Right renal pelvis (tissue), 4 donors: ENCODE measurements at regions not wholly inside any gene's neighbourhood (a gene's known extent, or its start where the extent isn't known, plus 50 kb on each side); places are given as distances from the start of the nearest gene placed in this dataset.
"Not testable (repeated sequence)": the region's sequence is repeated elsewhere in the genome, so short reads cannot be mapped to it uniquely, and the experiment has no call there.

Experiments used
- DNase-seq, 4 donors: peaks; one replicate each; pipeline ENCODE4 v3.0.0-alpha.2; 2013; ENCODE audit warnings: low read depth in 4 of 4, low spot score in 3 of 4, missing footprints in 1 of 4

- no peak for DNase-seq
Measured at GRCh38 chr6:27148404-27148795, 99.1 kb upstream of the PRSS16 start.

GRCh38 chr6:27149150-27149549 is 98.4 kb upstream of the PRSS16 start:
- no peak for DNase-seq

GRCh38 chr6:27154696-27155095 is 92.8 kb upstream of the PRSS16 start:
- no peak for DNase-seq

- no peak for DNase-seq
Measured at GRCh38 chr6:27156874-27157458, 90.5 kb upstream of the PRSS16 start.

- DNase-seq = no peak
Measured at GRCh38 chr6:27157459-27158315, 89.8 kb upstream of the PRSS16 start.

GRCh38 chr6:27158316-27158643 is 89.2 kb upstream of the PRSS16 start:
- DNase-seq = no peak

- DNase-seq = no peak
Measured at GRCh38 chr6:27159725-27160124, 87.8 kb upstream of the PRSS16 start.

- no peak for DNase-seq
Measured at GRCh38 chr6:27161115-27161514, 86.4 kb upstream of the PRSS16 start.

- no peak for DNase-seq
Measured at GRCh38 chr6:27161603-27161945, 85.9 kb upstream of the PRSS16 start.

GRCh38 chr6:27161946-27162603 is 85.4 kb upstream of the PRSS16 start:
- no peak for DNase-seq

- DNase-seq = no peak
Measured at GRCh38 chr6:27163834-27164233, 83.7 kb upstream of the PRSS16 start.

GRCh38 chr6:27168108-27168507 is 79.4 kb upstream of the PRSS16 start:
- no peak for DNase-seq

- DNase-seq = no peak
Measured at GRCh38 chr6:27168586-27169443, 78.7 kb upstream of the PRSS16 start.

- not testable (repeated sequence) for DNase-seq
Measured at GRCh38 chr6:27172524-27173231, 74.8 kb upstream of the PRSS16 start.

- DNase-seq = not testable (repeated sequence)
Measured at GRCh38 chr6:27173232-27173601, 74.3 kb upstream of the PRSS16 start.

GRCh38 chr6:27174958-27175357 is 72.5 kb upstream of the PRSS16 start:
- DNase-seq = no peak

GRCh38 chr6:27176096-27176495 is 71.4 kb upstream of the PRSS16 start:
- DNase-seq = no peak

- peak in 2 of 4 donors; percentile 24 to 47 for DNase-seq
Measured at GRCh38 chr6:27176523-27177484, 70.7 kb upstream of the PRSS16 start.
